HG02623 (cell line): ENCODE measurements at regions not wholly inside any gene's neighbourhood (a gene's known extent, or its start where the extent isn't known, plus 50 kb on each side); places are given as distances from the start of the nearest gene placed in this dataset.
"Not testable (repeated sequence)": the region's sequence is repeated elsewhere in the genome, so short reads cannot be mapped to it uniquely, and the experiment has no call there.

Experiments
- ATAC-seq: cut with Tn5 transposase; IDR thresholded peaks from one replicate; pipeline ENCODE4 v1.9.1; 2021; ENCODE audit warnings: moderate library complexity; ENCODE audit not compliant: unreplicated experiment

DNA sequence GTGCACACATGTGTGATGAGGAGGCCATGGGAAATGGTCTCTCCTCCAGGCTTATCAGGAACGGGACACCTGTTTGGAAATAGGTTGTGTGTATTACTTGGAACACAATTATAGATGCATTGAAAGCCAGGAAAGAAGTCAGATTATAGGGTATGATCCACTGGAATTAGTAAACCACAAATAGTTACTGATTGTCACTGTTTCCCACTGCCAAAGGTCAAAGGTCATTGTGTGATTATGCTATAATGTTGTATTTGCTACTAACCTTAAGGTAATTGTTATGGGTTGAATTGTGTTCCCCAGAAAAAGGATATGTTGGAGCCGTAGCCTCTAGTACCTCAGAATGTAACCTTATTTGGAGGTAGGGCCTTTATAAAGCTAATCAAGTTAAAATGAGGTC is 129.9 kb upstream of the FBXO33 start:
- ATAC-seq: no peak

DNA sequence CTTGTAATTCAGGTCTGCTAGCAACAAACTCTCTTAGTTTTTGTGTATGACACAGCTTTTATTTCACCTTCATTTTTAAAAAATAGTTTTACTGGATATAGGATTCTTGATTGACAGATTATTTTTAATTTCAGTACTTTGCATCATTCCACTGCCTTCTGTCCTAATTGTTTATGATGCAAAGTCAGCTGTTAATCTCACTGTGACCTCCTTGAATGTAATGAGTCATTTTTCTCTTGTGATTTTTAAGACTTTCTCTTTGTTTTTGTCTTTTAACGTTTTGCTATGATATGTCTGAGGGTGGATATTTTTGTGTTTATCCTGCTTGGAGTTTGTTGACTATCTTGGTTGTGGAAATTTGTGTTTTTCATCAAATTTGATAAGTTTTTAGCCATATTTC is 126.3 kb upstream of the FBXO33 start:
- ATAC-seq: no peak

DNA sequence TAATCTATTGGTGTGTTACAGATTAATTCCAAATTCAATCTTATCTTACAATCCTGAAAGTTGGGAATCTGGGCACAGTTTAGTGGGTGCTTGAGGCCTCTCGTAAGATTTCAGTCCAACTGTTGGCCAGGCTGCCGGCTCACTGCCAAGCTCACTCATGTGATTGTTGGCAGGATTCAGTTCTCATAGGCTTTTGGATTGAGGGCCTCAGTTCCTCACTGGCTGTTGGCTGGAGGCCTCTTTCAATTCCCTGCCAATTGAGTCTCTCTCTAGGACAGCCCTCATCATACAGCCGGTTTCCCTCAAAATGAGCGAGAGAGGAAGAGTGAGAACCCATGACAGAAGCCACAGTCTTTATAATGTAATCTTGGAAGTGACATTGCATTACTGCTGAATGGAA is 123.5 kb upstream of the FBXO33 start:
- ATAC-seq: no peak

GRCh38 chr14:39554576-39554975 is 122.3 kb upstream of the FBXO33 start:
- ATAC-seq: no peak

GRCh38 chr14:39548358-39548757 is 116.1 kb upstream of the FBXO33 start:
- ATAC-seq: no peak

DNA sequence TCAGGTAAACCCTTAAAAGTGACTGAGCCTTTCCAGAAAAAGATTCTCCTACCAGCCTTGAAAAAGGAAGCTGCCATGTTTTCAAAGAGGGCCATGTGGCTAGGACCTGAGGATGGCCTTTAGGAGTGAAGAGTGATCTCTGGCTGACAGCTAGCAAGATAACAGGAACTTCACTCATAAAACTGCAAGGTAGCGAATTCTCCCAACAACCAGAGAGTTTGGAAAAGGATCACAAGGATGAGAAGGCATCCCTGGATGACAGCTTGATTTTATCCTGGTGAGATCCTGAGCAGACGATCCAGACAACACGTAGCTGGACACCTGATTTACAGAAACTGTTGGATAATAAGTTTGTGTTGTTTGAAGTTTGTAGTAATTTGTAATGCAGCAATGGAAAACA is 115.6 kb upstream of the FBXO33 start:
- no peak for ATAC-seq

DNA sequence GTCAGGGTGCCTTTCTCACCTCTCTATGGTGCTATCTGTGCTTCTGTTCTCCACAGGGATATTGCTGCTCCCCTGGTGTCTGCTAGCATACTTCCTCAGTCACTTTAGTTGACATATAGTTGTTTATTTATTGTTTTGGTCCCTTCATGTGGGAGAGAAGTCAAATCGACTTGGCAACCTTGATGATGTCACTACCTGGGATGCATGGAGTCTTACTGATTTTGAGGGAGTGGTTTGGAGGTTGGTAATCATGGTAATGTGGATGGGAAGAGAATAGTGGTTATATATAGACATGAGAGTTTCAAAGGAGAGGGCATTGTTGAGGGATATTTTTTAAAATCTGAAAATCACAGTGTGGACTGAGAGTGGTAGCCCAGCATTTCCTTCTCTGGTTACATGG is 73.6 kb upstream of the FBXO33 start:
- ATAC-seq: no peak

DNA sequence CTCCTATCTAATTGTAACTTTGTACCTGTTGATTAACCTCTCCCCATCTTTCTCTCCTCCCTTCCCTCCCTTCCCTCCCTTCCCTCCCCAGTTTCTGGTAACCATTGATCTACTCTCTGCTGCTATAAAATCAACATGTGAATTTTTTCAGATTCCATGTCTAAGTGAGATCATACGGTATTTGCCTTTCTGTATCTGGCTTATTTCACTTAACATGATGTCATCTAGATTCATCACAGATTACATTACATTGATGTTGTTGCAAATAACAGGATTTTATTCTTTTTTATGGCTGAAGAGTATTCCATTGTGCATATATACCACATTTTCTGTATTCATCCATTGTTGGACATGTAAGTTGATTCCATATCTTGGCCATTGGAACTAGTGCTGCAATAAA is 68.0 kb upstream of the FBXO33 start:
- no peak for ATAC-seq

DNA sequence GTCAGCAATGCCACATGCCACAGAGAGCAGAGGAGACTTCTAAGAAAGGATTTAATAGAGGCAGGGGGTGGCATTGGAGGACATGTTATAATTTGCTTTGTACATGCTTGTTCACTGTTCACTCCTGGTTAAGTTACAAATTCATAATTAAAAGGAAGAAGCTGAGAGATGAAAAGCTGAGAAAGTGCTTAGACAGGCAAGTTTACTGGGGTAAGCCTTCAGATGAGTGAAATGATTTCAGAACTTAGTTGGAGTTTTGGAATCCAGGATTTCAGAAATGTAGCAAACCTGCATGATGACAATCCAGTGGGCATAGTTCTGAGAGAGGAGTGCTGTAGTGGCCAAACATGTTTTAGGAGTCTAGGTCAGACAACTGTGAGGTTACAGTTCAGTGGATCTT is 67.3 kb upstream of the FBXO33 start:
- no peak for ATAC-seq

GRCh38 chr14:39497677-39498076 is 65.4 kb upstream of the FBXO33 start:
- ATAC-seq: not testable (repeated sequence)

DNA sequence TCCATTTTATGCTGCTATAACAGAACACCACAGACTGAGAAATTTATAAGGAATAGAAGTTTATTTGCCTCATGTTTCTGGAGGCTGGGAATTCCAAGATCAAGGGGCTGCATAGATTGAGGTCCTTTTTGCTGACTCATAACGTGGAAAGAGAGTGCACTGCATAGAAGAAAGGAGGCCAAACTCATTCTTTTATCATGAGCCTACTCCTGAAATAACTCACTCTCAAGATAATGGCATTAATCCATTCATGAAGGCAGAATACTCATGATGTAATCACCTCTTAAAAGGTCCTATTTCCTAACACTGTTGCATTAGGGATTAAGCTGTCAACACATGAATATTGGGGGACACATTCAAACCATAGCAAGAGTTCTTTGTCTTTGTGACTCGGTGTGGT is 60.0 kb upstream of the FBXO33 start:
- ATAC-seq: no peak

DNA sequence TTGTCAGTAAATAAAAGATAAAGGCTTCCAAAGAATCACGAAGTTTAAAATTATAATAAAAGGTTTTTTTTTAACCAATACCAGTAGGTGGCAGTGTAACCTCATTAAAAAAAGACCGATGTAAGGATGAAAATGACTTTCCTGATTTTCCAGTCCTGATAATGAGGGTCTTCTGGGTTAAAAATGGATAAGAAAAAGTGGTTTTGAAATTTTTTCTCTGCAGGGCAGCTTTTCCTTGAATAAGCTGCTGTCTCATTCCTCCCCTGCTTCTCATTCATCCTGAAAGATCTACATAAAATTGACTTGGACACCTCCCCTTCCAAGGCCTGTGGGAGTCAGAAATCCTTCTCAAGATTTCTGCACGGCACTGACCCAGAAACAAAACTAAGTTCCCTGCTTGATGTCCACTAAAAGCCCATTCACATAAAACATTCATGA is 58.9 kb upstream of the FBXO33 start:
- ATAC-seq: no peak

DNA sequence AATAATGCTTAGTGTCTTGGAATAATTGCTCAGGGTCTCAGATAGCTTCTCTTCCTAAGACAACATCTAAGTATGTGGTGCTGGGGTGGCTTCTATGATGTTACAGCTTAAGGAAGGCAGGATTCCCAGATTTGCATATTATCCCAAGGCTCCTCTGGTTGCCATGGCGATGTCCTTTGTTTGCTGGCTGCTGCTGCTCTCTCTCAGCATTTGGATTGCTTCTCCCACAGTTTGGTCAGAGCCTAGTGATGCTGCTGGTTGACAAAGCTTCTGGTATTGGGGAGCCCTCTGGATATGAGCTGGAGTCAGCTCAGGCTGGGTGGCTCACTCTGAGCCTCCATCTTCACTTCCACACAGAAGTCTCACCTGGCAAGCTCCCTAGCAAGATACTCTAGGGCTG is 56.4 kb upstream of the FBXO33 start:
- ATAC-seq: no peak

- ATAC-seq: no peak
Observed at GRCh38 chr14:39483682-39484081, 51.4 kb upstream of the FBXO33 start.
